ENCODE measurements at regions not wholly inside any gene's neighbourhood (a gene's known extent, or its start where the extent isn't known, plus 50 kb on each side); places are given as distances from the start of the nearest gene placed in this dataset.

- H3K27ac ChIP-seq (ENCODE audit: low read depth, low read length): no peak overlapping the region
- no peak overlapping the region for H3K56ac ChIP-seq (replicated peaks; ENCODE audit: insufficient read length, low read depth, low read length)
- H2BK120ac ChIP-seq (replicated peaks; ENCODE audit: low read depth, low read length): no peak overlapping the region
- no peak overlapping the region for H3K14ac ChIP-seq (ENCODE audit: insufficient read length)
- H2BK15ac ChIP-seq (ENCODE audit: low read length): no peak overlapping the region
- no peak overlapping the region for H3K9ac ChIP-seq (replicated peaks in 1 of 4; ENCODE audit: extremely low read depth in 1 of 4, low read depth in 3 of 4, low read length in 3 of 4)
- no peak for DNase-seq (ENCODE audit: low read depth in 1 of 2, low spot score in 2 of 2)
- no peak overlapping the region for H3K4me3 ChIP-seq (ENCODE audit: extremely low read depth in 1 of 4, insufficient read depth in 2 of 4, low read depth in 3 of 4, low read length in 4 of 4)
- H3K18ac ChIP-seq (ENCODE audit: extremely low read depth, low read length): no peak overlapping the region
- peaks cover 0 to 2% (median 0%) of the 10 kb centered on the region in 4 experiments; a peak in 2 of 7 replicates for H3K27me3 ChIP-seq (replicated peaks in 1 of 4; ENCODE audit: control insufficient read depth in 3 of 4, extremely low read depth in 1 of 4, insufficient read depth in 3 of 4, low read length in 3 of 4)
- TF ChIP-seq BACH1 (IDR thresholded peaks at IDR 0.05; ENCODE audit: low read length) (no peak), SIX5 (IDR thresholded peaks at IDR 0.05; ENCODE audit: low read depth, low read length) (no peak), MAFK (IDR thresholded peaks at IDR 0.05; ENCODE audit: low read depth, low read length) (no peak), GABPA (IDR thresholded peaks at IDR 0.05; ENCODE audit: borderline replicate concordance, insufficient read depth, low read length) (no peak), SIN3A (conservative IDR thresholded peaks at IDR 0.05 in 1 of 2, IDR thresholded peaks at IDR 0.05 in 1 of 2; ENCODE audit: low read depth in 1 of 2, low read length in 2 of 2) (no peak), CHD1 (IDR thresholded peaks at IDR 0.05; ENCODE audit: low read depth, low read length) (no peak), EZH2 (IDR thresholded peaks at IDR 0.05; ENCODE audit: low read depth, low read length, severe bottlenecking) (no peak)
- H3K79me1 ChIP-seq (ENCODE audit: low read depth, low read length): no peaks in the 10 kb centered on the region
- H3K79me2 ChIP-seq (ENCODE audit: control insufficient read depth in 1 of 2, insufficient read depth in 2 of 2, low read length in 2 of 2): no peaks in the 10 kb centered on the region
- no peak for FAIRE-seq
- no peak overlapping the region for H3K4ac ChIP-seq (replicated peaks; ENCODE audit: insufficient read length, low read depth, low read length)
- POLR2A ChIA-PET (ENCODE audit: partially characterized antibody): no interaction called here
- H2BK20ac ChIP-seq (ENCODE audit: low read length): no peak overlapping the region
- CTCF ChIA-PET (ENCODE audit: partially characterized antibody): interaction anchor here (0.8 to 3.0 kb wide), 14 partner anchors 9 to 332 kb away, joined by 3 to 27 read pairs (median 3); no protein-coding TSS in a partner anchor
- H2BK12ac ChIP-seq (ENCODE audit: low read depth, low read length): no peak overlapping the region
- H2BK5ac ChIP-seq (ENCODE audit: low read depth, low read length): no peak overlapping the region
- no peaks in the 10 kb centered on the region for H3K23me2 ChIP-seq (ENCODE audit: low read depth, low read length)
- H3K4me2 ChIP-seq (ENCODE audit: insufficient read depth in 1 of 2, low read depth in 2 of 2, low read length in 2 of 2): no peak overlapping the region
- no peak overlapping the region for H2AFZ ChIP-seq (ENCODE audit: low read length)
- H4K91ac ChIP-seq (replicated peaks; ENCODE audit: insufficient read length, low read length): no peak overlapping the region
- WGBS, 2 experiments (ENCODE audit: extremely low coverage in 1 of 2, insufficient coverage in 1 of 2, insufficient read length in 1 of 2, insufficient replicate concordance in 2 of 2, low coverage in 1 of 2, low lambda C conversion rate in 2 of 2, missing lambda C conversion rate in 1 of 2): 71% methylated on average over 1 of the region's 1 CpG; no CpG with 5 or more reads in 1 of the 2 experiments
- no peak overlapping the region for H4K8ac ChIP-seq (ENCODE audit: extremely low read depth, insufficient read depth, low read length)
- no peak overlapping the region for H3K23ac ChIP-seq (ENCODE audit: insufficient read length)
- H4K5ac ChIP-seq (ENCODE audit: insufficient read length, low read depth, low read length): no peak overlapping the region
- no peaks in the 10 kb centered on the region for H4K20me1 ChIP-seq (replicated peaks in 1 of 2; ENCODE audit: control insufficient read depth in 1 of 2, insufficient read depth in 2 of 2, low read length in 2 of 2)
- no peaks in the 10 kb centered on the region for H3K36me3 ChIP-seq (ENCODE audit: control insufficient read depth in 2 of 4, insufficient read depth in 4 of 4, low read length in 3 of 4)
- no peaks in the 10 kb centered on the region for H3K9me3 ChIP-seq (ENCODE audit: insufficient read depth in 2 of 2, low read depth in 1 of 2, low read length in 1 of 2)
- no peak overlapping the region for H2AK5ac ChIP-seq (ENCODE audit: low read depth, low read length)
- H3K4me1 ChIP-seq (replicated peaks in 1 of 4; ENCODE audit: control insufficient read depth in 3 of 4, insufficient read depth in 4 of 4, low read length in 3 of 4): no peaks in the 10 kb centered on the region; a peak in 1 of 7 replicates
Measured at GRCh38 chr3:124569761-124570160, 160.5 kb upstream of the UMPS start.
